Epithelial cell of proximal tubule (primary cell): ENCODE measurements at regions not wholly inside any gene's neighbourhood (a gene's known extent, or its start where the extent isn't known, plus 50 kb on each side); places are given as distances from the start of the nearest gene placed in this dataset.

ENCODE experiments used
- DNase-seq: peaks from one replicate; pipeline ENCODE4 v3.0.0-alpha.2; 2011; ENCODE audit warnings: low read depth
- H3K4me3 ChIP-seq: 2 replicates; pipeline ENCODE4 v1.5.1; 2011; ENCODE audit warnings: low read depth, mild to moderate bottlenecking, low read length
- CTCF ChIP-seq: conservative IDR thresholded peaks from 2 replicates; pipeline ENCODE4 v1.5.1; 2012; ENCODE audit warnings: low read depth, mild to moderate bottlenecking, low read length

DNA sequence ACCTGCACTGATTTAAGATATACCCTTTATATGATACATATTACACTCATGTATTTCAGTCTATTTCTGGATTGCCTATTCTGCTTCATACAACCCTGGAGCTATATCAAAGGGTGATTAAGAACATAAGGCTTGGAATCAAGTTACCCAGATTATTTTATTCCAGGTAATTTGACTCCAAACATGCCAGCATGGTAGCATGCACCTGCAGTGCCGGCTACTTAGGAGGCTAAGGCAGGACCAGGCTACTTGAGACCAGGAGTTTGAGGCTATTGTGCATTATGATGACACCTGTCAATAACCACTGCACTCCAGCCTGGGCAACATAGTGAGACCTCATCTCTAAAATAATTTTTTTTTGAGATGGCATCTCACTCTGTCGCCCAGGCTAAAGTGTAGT is 50.4 kb upstream of the NEO1 start:
- DNase-seq: no peak
- no peak overlapping the region for H3K4me3 ChIP-seq
- TF ChIP-seq CTCF: no peak

GRCh38 chr15:73000293-73000692 is 52.0 kb upstream of the NEO1 start:
- no peak overlapping the region for H3K4me3 ChIP-seq
- DNase-seq: no peak
- no peak for TF ChIP-seq CTCF

- no peak overlapping the region for H3K4me3 ChIP-seq
- TF ChIP-seq CTCF: no peak
- no peak for DNase-seq
Observed at GRCh38 chr15:72999586-72999985, 52.7 kb upstream of the NEO1 start.

DNA sequence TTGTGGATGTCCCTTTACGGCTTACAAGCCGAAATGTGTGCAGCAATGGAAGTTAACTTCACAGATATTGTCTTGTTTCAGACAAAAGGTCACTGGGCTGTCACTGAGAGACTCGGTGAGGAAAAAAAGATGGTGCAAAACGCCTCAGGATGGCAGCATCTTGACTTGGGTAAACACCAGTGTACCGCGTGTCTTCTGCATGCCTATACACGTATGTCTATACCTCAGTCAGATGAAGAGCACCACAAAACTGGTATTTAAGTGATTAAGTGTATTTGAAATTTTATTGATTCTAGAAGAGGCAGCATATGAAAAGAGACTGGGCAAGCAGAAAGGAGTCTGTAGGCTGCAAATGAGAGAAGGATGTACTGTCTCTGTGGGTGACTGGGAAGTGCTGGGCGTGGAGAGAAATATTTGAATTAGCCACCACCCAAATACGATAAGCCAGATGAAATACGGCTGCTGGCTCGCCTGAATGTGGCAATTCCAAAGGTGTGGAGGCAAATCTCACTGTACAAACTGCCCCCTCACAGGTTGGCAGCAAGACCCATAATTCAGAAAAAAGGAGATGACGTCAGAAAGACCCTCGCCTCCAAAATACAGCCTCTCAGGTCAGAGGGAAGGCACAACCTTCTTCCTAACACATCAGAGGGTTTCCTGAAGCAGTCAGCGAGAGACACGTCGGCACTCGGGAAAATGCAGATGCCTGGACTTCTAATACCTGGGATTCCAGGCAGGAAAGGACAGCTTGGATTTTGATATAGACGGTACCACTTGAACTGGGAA is 53.4 kb upstream of the NEO1 start:
- H3K4me3 ChIP-seq: no peak overlapping the region
- TF ChIP-seq CTCF: no peak
- no peak for DNase-seq

GRCh38 chr15:72998226-72998625 is 54.0 kb upstream of the NEO1 start:
- TF ChIP-seq CTCF: no peak
- no peak overlapping the region for H3K4me3 ChIP-seq
- DNase-seq: no peak

- no peak for DNase-seq
- H3K4me3 ChIP-seq: no peak overlapping the region
- no peak for TF ChIP-seq CTCF
Observed at GRCh38 chr15:72995849-72996248, 56.4 kb upstream of the NEO1 start.

GRCh38 chr15:72994534-72995177 is 57.6 kb upstream of the NEO1 start:
- no peak for DNase-seq
- H3K4me3 ChIP-seq: no peak overlapping the region
- TF ChIP-seq CTCF: no peak
